GM13977 (cell line): ENCODE measurements at regions not wholly inside any gene's neighbourhood (a gene's known extent, or its start where the extent isn't known, plus 50 kb on each side); places are given as distances from the start of the nearest gene placed in this dataset.
A peak's percentile ranks its signal among the peaks of the same experiment; 100 is the strongest.
"Not testable (repeated sequence)": the region's sequence is repeated elsewhere in the genome, so short reads cannot be mapped to it uniquely, and the experiment has no call there.

Source experiments
- DNase-seq: peaks from one replicate; pipeline ENCODE4 v3.0.0; 2012; ENCODE audit warnings: low spot score
- CTCF ChIP-seq: IDR thresholded peaks from 2 replicates; pipeline ENCODE4 v1.5.1; 2012; ENCODE audit warnings: mild to moderate bottlenecking, control low read depth; ENCODE audit not compliant: insufficient read depth; ENCODE audit errors: extremely low read depth, missing control alignments
- in situ Hi-C: fragments of 300-500 bp; cut with MboI; formaldehyde crosslinking; loops from one replicate; pipeline ENCODE4 v1.12.0; 2022; ENCODE audit warnings: low sequenced_read_pairs, low pct_unique_long_range_greater_than_20kb, mixed read lengths, inconsistent platforms; ENCODE audit not compliant: unreplicated experiment

GRCh38 chr5:112491257-112491656, 72.2 kb upstream of the EPB41L4A start:
- in situ Hi-C loops, result no loop called here

GRCh38 chr5:112492291-112492690, 73.2 kb upstream of the EPB41L4A start:
- in situ Hi-C loops, result no loop called here
- DNase-seq, result peak; percentile 60
- peak; percentile 67 for TF ChIP-seq CTCF

More at GRCh38 chr5:112491257-112491656, 72.2 kb upstream of the EPB41L4A start:
- TF ChIP-seq CTCF, result peak; percentile 25
- no peak for DNase-seq

- DNase-seq, in situ Hi-C loops: not testable (repeated sequence)
- peak; percentile 5 for TF ChIP-seq CTCF
Observed at GRCh38 chr5:112503749-112504501, 84.8 kb upstream of the EPB41L4A start.

- in situ Hi-C loops, result not testable (repeated sequence)
Observed at GRCh38 chr5:112509097-112509496, 90.0 kb upstream of the EPB41L4A start.

GRCh38 chr5:112511920-112512319, 92.8 kb upstream of the EPB41L4A start:
- no peak for DNase-seq
- in situ Hi-C loops, result no loop called here
- no peak for TF ChIP-seq CTCF

More at GRCh38 chr5:112509097-112509496, 90.0 kb upstream of the EPB41L4A start:
- not testable (repeated sequence) for DNase-seq

- in situ Hi-C loops, result no loop called here
- no peak for DNase-seq
- TF ChIP-seq CTCF, result no peak
Observed at GRCh38 chr5:112512901-112513300, 93.8 kb upstream of the EPB41L4A start.

GRCh38 chr5:112514111-112514510, 95.0 kb upstream of the EPB41L4A start:
- in situ Hi-C loops, result no loop called here
- TF ChIP-seq CTCF, result no peak
- no peak for DNase-seq

- DNase-seq, in situ Hi-C loops: not testable (repeated sequence)
Observed at GRCh38 chr5:112520474-112520873, 101.4 kb upstream of the EPB41L4A start.

- DNase-seq, in situ Hi-C loops: not testable (repeated sequence)
Observed at GRCh38 chr5:112522891-112523673, 104.0 kb upstream of the EPB41L4A start.

GRCh38 chr5:112523674-112524263, 104.7 kb upstream of the EPB41L4A start:
- DNase-seq, in situ Hi-C loops: not testable (repeated sequence)
